SKM-1 treated with dmso at 0.1 percent for 144 hours (cell line): ENCODE measurements at regions not wholly inside any gene's neighbourhood (a gene's known extent, or its start where the extent isn't known, plus 50 kb on each side); places are given as distances from the start of the nearest gene placed in this dataset.
"Not testable (repeated sequence)": the region's sequence is repeated elsewhere in the genome, so short reads cannot be mapped to it uniquely, and the experiment has no call there.

Experiments used
- DNase-seq: peaks from one replicate; lab custom pipeline; 2025; ENCODE audit not compliant: unreplicated experiment; lab: John Stamatoyannopoulos, UW

DNA sequence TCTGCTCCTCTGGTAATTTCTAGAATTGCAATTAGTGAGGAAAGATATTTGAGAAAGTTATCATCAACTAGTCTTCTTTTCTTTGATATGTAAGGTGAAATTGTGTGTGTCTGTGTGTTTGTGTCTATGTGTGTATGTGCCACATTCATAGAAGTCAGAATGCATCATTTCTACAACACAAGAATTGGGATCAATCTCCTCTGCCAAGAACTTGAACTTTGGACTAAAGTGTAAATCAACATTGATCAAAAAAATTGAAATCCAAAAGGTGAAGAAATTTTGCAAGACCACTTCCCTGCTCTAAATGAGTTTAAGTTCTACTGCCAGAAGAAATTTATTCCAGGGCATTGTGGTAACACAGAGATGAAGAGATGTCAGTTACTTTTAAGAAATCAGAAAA, 1072.8 kb downstream of the GRM8 start:
- no peak for DNase-seq

DNA sequence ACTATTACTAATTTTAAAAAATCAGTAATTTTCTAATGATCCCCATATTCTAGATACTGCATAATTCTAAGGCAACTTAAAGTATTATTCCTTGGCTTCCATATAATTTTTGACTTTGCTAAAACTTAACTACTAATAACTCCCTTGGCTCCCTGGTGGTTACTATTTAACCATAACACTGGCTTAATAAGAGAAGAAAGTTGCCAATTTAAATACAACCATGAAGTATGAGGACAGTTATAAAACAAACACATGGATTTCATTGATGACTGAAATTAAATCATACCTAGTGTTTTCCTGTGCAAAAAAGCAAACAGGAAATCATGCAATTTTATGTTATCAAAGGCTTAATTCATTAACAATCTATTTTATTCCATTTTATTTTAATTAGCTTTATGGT, 1073.9 kb downstream of the GRM8 start:
- no peak for DNase-seq

DNA sequence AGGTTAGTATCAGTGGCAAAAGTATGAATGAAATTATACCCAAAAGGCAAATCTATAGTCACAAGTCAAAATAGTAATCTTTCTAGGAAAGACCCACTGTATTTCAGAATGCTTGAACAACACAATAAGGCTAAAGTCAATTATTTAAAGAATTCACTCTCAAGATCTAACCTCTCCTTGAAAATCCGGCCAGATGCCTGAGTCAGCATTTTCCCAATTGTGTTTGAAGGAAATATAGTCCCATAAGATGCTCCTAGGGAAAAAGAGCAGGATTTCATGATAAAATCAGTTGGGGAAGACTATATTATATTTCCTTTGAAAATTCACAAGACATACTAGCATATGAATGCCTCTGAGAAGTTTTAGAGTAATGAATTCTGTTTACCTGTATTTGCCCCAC, 1075.0 kb downstream of the GRM8 start:
- no peak for DNase-seq

DNA sequence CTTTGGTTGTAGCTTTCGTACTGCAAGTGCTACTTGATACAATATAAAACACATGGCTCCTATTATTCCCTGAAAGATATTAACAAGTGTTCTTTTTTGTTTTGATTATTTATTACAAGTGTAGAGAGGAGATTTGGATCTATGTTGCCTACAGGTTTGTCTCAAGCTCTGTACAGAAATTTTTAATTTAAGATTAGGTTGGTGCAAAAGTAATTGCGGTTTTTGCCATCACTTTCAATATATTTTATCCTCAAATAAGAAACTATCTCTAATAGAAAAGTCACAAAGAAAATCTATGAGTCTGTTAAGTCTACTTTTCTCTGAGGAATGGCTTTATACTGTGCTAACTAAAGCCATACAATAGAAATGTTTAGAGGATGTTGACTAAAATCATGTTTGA, 1086.1 kb downstream of the GRM8 start:
- DNase-seq = no peak

DNA sequence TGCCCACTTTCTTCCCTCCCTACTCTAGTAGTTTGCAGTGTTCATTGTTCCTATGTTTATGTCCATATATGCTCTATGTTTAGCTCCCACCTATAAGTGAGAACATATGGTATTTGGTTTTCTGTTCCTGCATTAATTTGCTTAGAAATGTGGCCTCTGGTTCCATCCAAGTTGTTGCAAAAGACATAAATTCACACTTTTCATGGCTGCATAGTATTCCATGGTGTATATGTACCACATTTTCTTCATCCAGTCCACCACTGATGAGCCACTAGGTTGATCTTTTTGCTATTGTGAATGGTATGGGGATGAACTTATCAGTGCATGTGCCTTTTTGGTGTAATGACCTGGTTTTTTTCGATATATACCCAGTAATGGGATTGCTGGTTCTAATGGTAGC, 1089.1 kb downstream of the GRM8 start:
- DNase-seq = no peak

DNA sequence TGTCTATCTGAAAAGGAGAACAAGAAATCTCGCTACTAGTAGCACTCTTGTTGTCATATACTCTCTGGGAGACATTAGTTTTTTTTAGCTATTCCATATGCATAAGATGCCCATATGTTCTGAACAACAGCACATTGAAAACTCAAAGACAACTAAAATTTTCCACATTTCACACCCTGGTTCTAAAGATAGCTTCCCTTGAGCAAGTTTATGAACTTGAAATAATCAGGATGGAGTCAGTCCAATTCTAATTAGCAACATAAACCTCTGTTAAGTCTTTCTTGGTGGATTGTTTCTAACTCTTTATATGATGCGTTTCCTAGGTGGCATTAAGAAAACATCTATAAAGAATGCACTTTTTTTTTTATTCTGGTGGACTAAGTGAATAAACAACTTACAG, 1095.3 kb downstream of the GRM8 start:
- DNase-seq = no peak

DNA sequence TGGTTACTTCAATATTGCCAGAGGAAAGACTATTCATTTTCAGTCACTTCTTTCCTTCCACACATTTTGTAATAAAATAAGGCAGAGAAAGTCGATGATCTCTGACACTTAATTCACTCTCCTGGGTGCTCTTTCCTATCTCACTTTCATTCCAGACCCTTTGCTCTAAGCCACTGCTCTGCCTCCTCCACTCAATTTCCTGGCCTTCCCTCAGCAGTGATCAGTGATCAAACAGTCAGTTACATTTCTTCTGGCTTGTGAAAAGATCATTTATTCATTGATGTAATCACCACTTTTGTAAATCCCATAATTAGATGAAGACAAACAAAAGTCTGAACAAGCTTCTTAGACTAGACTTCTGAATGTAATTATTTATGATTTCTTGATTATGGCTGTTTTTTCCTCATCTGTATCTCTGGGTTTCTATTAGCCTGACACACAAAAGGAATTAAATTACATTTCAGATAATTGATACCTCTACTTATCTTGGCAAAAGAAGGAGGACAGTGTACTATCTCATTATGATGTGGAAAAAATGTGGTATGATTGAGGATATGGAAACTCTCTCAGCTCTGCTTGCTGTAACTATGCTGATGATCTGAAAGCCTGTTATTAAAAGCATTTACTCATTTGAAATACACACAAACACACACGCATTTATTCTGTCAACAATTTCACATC, 1102.3 kb downstream of the GRM8 start:
- DNase-seq = no peak

DNA sequence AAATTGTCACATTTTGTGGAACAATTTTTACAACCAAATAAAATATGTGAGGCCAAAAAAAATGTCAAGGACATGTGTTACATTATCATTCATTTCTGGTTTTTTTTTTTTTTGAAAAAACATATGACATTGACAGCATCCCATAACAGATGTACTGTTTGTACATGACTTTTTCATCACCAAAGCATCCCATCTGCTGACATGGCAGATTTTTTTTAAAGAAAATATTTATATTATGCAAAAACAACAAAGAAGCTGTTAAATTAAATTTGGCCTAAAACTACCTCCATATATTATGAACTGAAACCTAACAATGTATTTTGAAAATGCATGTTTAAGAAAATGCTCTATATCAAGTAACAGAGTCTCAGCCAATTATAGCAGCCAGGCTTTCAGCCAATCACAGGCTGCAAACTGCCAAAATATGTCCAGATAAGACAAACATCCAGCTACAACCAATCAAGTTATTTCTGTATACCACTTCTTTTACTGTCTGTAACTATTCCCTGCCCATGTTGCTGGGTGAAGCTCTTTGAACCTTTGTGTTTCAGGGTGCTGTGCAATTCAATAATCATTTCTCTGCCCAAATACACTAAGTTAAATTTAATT, 1111.8 kb downstream of the GRM8 start:
- no peak for DNase-seq

DNA sequence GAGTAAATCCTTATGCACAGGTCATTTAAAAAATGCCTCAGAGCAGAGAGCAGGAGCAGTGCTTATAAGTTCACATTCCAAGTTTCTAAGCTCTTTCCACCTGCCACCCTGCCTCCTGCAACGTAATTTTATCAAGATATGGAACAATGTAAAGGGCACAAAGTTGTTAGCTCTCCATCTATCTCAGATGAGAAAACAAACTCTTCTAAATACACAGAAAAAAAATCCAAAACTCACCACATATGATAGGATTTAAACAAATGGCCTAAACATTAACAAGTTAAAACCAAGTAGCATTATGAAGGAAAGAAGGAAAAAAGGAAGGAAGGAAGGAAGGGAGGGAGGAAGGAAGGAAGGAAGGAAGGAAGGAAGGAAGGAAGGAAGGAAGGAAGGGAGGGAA, 1132.8 kb downstream of the GRM8 start:
- DNase-seq = no peak

DNA sequence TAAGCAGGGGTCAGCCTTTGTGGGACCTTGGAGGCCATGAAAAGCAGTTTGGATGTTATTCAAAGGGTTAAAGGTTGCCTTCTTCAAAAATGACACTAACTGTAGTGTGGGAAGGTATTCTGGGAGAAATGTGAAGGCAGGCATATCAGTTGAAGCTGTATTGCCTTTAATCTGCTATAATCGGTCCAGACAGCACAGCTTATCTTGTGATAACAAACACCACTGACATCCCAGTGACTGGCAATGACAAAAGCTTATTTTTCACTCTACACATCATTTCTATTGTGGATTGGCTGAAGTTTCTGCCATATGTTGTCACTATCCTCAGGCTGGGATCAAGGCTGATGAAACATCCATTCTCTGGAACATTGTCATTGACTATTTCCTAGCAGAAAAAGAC, 1149.2 kb downstream of the GRM8 start:
- no peak for DNase-seq

DNA sequence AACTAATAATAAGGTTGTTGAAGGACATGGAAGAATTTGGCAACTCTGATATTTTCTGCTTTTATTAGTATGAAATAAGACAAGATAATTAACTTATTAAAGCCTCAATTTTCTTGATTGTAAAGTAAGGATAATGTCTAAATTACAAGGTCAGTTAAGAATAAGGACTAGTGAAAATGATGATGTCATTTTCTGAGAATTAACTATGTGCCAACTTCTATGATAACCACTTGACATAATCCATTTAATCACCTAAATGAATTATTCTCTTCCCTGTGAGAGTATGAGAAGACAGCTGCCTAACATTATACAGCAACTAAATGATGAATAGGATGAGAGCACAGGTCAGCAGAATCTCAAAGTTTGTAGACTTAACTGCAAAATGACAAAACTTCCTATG, 1153.4 kb upstream of the POT1 start:
- DNase-seq = no peak

DNA sequence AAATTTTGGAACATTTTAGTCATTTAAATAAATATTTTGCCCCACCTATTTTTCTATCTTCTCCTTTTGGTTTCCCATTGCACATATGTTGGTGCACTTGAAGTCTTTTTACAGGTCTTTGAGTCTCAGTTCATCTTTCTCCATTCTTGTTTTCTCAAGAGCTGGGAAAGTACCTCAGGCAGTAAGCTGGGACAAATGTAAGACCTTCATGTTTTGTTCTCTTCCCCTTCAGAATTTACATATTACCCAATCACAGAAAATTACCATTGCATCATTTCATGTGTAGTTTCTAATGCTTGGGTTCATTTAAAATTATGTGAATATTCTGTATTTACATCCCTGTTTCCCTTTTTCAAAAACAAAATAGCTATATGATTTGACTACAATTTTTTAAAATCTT, 1150.0 kb upstream of the POT1 start:
- no peak for DNase-seq

DNA sequence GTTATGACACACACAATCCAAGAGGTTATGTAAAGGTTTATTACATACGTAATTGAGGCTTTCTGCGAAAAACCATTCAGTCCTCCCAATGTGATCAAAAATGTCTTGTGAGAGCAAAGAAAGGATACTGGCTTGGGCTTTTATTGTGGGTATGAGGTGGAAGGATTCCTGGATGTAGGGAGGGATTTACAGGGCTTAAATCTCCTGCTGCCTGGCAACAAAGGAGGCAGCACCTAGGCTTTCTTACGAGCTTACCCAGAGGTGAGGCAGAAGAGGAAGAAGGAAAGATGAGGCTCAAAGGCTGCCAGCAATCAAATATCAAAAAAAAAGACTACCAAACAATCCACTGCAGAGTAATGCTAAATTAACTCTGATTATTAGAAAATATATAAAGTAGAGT, 1149.5 kb upstream of the POT1 start:
- DNase-seq = no peak

DNA sequence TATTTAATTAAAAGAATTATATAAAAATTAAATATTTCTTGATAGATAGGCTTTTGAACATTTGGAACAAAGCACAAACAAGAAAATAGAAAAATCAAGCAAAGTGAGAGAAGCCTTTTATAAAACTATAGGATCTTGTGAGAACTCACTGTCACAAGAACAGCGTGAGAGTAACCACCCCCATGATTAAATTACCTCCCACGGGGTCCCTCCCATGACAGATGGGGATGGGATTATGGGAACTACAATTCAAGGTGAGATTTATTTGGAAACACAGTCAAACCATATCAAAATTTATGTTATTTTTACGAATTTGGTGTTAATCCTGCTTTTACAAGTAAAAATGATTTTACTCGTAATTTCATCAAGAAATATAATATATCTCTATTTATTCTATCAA, 1136.1 kb upstream of the POT1 start:
- no peak for DNase-seq

DNA sequence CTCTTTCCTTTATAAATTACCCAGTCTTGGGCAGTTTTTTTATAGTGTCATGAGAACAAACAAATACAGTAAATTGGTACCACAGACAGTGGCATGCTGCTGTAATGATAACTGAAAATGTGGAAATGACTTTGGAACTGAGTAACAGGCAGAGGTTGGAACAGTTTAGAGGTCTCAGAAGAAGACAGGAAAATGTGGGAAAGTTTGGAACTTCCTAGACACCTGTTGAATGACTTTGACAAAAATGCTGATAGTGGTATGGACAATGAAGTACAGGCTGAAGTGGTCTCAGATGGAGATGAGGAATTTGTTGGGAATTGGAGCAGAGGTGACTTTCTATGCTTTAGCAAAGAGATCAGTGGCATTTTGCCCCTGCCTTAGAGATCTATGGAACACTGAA, 1128.4 kb upstream of the POT1 start:
- no peak for DNase-seq

DNA sequence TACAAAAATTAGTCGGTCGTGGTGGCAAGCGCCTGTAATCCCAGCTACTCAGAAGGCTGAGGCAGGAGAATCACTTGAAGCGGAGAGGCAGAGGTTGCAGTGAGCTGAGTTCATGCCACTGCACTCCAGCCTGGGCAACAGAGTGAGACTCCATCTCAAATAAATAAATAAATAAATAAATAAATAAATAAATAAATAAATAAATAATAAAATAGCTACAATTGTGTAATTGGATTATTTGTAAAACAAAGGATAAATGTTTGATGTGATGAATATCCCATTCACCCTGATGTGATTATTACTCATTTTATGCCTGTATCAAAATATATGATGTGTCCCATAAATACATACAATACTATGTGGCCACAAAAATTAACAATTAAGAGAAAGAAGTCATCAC, 1127.0 kb upstream of the POT1 start:
- DNase-seq = not testable (repeated sequence)

DNA sequence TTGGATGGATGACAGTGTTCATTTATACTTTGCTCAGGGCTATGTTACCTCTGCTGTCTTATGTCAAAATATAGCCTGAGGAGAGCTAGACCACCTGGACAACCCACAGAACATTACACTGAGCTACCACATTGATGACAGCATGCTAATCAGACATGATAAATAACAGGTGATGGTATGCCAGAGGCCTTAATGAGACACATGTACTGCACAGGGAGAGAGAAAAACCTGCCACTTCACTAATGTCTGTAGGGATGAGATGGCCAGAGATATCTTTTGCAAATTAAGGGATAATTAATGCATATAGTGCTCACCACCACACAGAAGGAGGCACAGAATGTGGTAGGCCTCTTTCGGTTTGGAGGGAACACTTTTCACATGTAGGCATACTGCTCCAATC, 1122.6 kb upstream of the POT1 start:
- DNase-seq = no peak

DNA sequence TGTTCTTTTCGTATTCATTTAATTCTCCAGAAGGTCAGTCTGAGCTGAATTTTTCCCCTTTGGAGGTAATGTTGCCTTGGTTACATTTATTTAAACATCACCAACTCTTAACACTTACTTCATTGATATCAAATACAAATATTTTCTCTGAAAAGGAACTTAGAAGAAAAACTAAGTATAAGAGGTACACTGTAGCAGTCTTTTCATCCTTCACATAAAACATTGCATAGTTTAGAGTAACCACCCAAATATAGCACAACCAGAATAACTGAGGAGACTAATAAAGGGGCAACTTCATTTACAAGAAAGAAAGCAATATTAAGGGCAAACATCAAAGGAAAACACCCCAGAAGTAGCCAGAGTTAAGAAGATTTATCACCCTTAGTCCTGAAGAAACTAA, 1115.0 kb upstream of the POT1 start:
- no peak for DNase-seq

DNA sequence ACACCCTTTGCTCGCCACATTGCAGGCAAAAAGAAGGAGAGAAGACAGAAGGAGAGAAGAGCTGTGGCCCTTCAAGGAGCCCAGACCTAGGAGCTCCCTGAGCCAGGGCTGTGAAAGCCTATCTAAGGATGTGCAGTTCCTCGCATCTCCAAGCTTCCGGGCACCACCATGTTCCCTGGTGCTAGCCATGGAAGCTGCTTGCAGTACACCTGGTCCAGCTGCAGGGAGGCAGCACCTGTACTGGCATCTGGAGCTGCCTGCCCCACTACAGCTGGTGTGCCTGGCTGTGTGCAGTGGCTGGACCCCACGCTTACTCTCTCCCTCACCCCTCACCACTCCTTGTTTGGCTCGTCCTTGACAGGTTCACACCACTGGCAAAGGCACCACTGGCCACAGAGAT, 1111.8 kb upstream of the POT1 start:
- no peak for DNase-seq

DNA sequence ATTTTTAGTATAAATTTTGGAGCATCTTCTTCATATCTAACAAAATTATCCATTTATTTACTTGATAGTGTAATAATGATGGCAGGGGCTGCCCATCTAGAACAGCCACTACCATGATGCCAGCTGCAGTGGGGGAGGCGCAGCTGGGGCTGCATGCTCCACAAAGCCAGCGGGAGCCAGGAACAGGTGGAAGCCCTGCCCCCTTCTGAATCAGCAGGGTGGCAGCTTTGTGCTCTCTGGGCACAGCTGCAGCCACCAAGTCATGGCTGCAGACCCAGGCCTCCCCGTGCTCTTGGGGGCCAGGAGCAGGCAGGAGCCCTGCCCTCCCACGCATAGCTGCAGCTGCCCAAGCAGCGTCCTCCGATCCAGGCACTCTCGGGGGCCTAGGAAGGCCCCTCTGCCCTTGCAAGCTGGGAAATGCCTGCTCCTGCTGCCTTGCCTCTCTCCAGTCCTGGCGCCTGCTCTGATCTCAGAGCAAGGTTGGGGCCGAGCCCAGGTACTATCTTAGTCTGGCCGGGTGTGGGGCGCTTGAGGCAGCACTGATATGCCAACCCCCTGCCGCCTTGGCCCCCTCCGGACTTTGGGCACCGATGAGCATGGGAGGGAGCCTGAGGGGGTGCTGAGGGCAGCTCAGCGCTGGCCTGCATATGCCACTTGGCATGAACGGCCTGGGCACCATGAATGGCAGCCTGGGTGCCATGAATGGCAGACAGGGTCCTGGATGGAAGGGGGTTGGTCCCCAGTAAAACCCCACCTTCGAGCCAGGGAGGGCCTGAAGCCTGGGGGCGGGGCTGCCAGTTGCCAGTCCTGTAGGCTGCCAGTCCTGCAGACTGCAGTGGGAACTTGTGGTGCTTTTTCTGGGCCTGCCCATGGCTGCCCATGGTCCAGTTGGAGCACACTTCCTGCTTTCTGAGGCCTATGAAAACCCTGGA, 1110.8 kb upstream of the POT1 start:
- DNase-seq = no peak

DNA sequence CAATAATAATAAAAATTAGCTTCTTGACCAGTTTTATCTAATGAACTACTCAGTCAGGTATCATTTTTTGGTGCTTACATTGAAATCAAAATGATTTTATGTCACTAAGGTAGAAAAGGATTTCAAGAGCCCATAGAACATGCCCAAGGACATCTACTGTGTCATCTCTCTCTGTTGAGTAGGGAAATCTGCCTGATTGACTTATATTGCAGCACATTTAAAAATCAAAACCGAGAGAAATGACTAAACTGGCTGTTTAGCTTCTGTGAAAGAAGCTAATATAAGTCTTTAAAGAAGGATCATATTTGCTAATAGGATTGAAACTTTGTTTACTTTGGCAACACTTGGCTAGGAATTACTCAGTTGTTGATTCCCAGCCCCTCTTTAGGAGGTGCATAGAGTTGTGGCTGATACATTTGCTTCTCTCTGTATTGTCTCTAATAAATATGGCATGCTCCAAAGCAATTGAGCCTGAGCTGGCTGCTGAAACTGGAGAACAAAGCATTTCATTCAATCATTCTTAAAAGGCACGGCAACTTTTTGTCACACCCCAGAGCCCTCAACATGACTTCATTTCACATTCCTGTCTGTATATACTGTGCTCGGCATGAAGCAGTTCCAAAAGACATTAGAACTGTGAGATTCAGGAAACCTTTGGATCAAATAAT, 1096.9 kb upstream of the POT1 start:
- no peak for DNase-seq

DNA sequence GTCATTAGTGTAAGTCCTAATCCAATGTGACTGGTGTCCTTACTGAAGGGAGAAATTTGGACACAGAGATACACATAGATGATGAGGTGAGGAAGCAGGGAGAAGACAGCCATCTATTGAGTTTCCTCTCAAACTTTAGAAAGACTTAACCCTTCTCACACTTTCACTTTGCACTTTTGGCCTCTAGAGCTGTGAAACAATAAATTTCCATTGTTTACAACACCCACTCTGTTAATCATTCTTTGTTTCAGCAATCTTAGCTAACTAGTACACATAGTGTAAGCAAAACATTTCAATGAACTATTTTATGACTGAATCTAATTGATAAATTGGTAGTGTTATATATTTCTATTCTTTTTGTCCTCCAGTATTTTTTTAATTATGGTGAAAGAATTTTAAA, 1092.8 kb upstream of the POT1 start:
- DNase-seq = no peak
